H9 (cell line): ENCODE measurements at regions not wholly inside any gene's neighbourhood (a gene's known extent, or its start where the extent isn't known, plus 50 kb on each side); places are given as distances from the start of the nearest gene placed in this dataset.
A peak's percentile ranks its signal among the peaks of the same experiment; 100 is the strongest.

ENCODE experiments used
- DNase-seq: peaks from one replicate; pipeline ENCODE4 v3.0.0-alpha.2; 2017
- H2AFZ ChIP-seq: one replicate; pipeline ENCODE4 v1.6.1; 2013; ENCODE audit warnings: mild to moderate bottlenecking, low read length, control low read depth, moderate library complexity
- H2AK5ac ChIP-seq: 2 replicates; pipeline ENCODE4 v1.6.1; 2013; ENCODE audit warnings: low read length, control low read depth, mixed read lengths; ENCODE audit not compliant: insufficient read length
- H2BK120ac ChIP-seq: one replicate; pipeline ENCODE4 v1.6.1; 2013; ENCODE audit warnings: low read depth, mild to moderate bottlenecking, low read length, control low read depth, inconsistent platforms; ENCODE audit not compliant: poor library complexity, severe bottlenecking
- H2BK12ac ChIP-seq: 2 replicates; pipeline ENCODE4 v1.6.1; 2013; ENCODE audit warnings: low read length, control low read depth, mixed read lengths, low read depth; ENCODE audit not compliant: insufficient read length
- H2BK15ac ChIP-seq: 2 replicates; pipeline ENCODE4 v1.6.1; 2013; ENCODE audit warnings: low read depth, low read length, control low read depth
- H2BK20ac ChIP-seq: one replicate; pipeline ENCODE4 v1.6.1; 2013; ENCODE audit warnings: low read depth, mild to moderate bottlenecking, low read length, control low read depth, inconsistent platforms; ENCODE audit not compliant: poor library complexity, severe bottlenecking
- H2BK5ac ChIP-seq: 2 replicates; pipeline ENCODE4 v1.6.1; 2013; ENCODE audit warnings: low read length, control low read depth, mixed read lengths; ENCODE audit not compliant: insufficient read length
- H3K14ac ChIP-seq: 2 replicates; pipeline ENCODE4 v1.6.1; 2013; ENCODE audit warnings: low read length, control low read depth; ENCODE audit not compliant: insufficient read depth
- H3K18ac ChIP-seq: 2 replicates; pipeline ENCODE4 v1.6.1; 2013; ENCODE audit warnings: low read depth, mild to moderate bottlenecking, mixed read lengths, low read length, control low read depth; ENCODE audit not compliant: insufficient read length
- H3K23ac ChIP-seq: 2 replicates; pipeline ENCODE4 v1.6.1; 2013; ENCODE audit warnings: low read length, control low read depth, mixed read lengths, low read depth; ENCODE audit not compliant: insufficient read length
- H3K23me2 ChIP-seq: 2 replicates; pipeline ENCODE4 v1.6.1; 2013; ENCODE audit warnings: low read depth, mild to moderate bottlenecking, mixed read lengths, low read length, control low read depth; ENCODE audit not compliant: insufficient read length, poor library complexity, severe bottlenecking
- H3K27ac ChIP-seq: 2 replicates; pipeline ENCODE4 v1.5.1; 2013; ENCODE audit warnings: low read length, control low read depth, mixed read lengths, low read depth; ENCODE audit not compliant: insufficient read length
- H3K27me3 ChIP-seq: 2 replicates; pipeline ENCODE4 v1.6.1; 2013; ENCODE audit warnings: low read length, control low read depth, inconsistent platforms; ENCODE audit not compliant: insufficient read depth
- H3K4ac ChIP-seq: 2 replicates; pipeline ENCODE4 v1.6.1; 2013; ENCODE audit warnings: low read depth, mild to moderate bottlenecking, control low read depth, inconsistent platforms, low read length, moderate library complexity
- H3K4me1 ChIP-seq: 2 replicates; pipeline ENCODE4 v1.6.1; 2013; ENCODE audit warnings: low read length, control low read depth, inconsistent platforms; ENCODE audit not compliant: insufficient read depth
- H3K4me2 ChIP-seq: 2 replicates; pipeline ENCODE4 v1.6.1; 2013; ENCODE audit warnings: low read length, control low read depth, mixed read lengths; ENCODE audit not compliant: insufficient read length, insufficient read depth
- H3K56ac ChIP-seq: 2 replicates; pipeline ENCODE4 v1.6.1; 2013; ENCODE audit warnings: low read depth, mild to moderate bottlenecking, mixed read lengths, low read length, control low read depth; ENCODE audit not compliant: insufficient read length
- H3K79me1 ChIP-seq: 2 replicates; pipeline ENCODE4 v1.6.1; 2013; ENCODE audit warnings: low read depth, mild to moderate bottlenecking, moderate library complexity, low read length, control low read depth, inconsistent platforms; ENCODE audit not compliant: insufficient read depth, poor library complexity, severe bottlenecking
- H3K79me2 ChIP-seq: 2 replicates; pipeline ENCODE4 v1.6.1; 2013; ENCODE audit warnings: low read length, control low read depth, inconsistent platforms; ENCODE audit not compliant: insufficient read depth
- H3K9ac ChIP-seq: 2 replicates; pipeline ENCODE4 v1.6.1; 2013; ENCODE audit warnings: low read length, control low read depth, mixed read lengths; ENCODE audit not compliant: insufficient read length; ENCODE audit errors: extremely low read depth
- H3K9me3 ChIP-seq: one replicate; pipeline ENCODE4 v1.6.1; 2013; ENCODE audit warnings: low read depth, low read length, inconsistent platforms; ENCODE audit not compliant: control insufficient read depth
- H3T11ph ChIP-seq: one replicate; pipeline ENCODE4 v1.6.1; 2013; ENCODE audit warnings: mild to moderate bottlenecking, low read length, control low read depth, inconsistent platforms
- H4K20me1 ChIP-seq: one replicate; pipeline ENCODE4 v1.6.1; 2013; ENCODE audit not compliant: control insufficient read depth, insufficient read length, insufficient read depth
- H4K5ac ChIP-seq: 2 replicates; pipeline ENCODE4 v1.6.1; 2013; ENCODE audit warnings: low read depth, mild to moderate bottlenecking, mixed read lengths, low read length, control low read depth; ENCODE audit not compliant: insufficient read length
- H4K8ac ChIP-seq: replicated peaks from 2 replicates; pipeline ENCODE4 v1.6.1; 2013; ENCODE audit warnings: low read length, control low read depth, mixed read lengths, low read depth; ENCODE audit not compliant: insufficient read length
- H4K91ac ChIP-seq: 2 replicates; pipeline ENCODE4 v1.6.1; 2013; ENCODE audit warnings: low read depth, mild to moderate bottlenecking, moderate library complexity, mixed read lengths, low read length, control low read depth; ENCODE audit not compliant: insufficient read length
- H3K27ac Mint-ChIP-seq, 3 experiments: 2 replicates in 2 of 3; 3 replicates in 1 of 3; pipeline ENCODE4 v1.8.0; 2020 to 2021; ENCODE audit warnings: mixed read lengths in 3 of 3, mild to moderate bottlenecking in 1 of 3, moderate library complexity in 1 of 3
- H3K27me3 Mint-ChIP-seq: 2 replicates; pipeline ENCODE4 v1.8.0; 2021; ENCODE audit warnings: low read depth, mild to moderate bottlenecking, moderate library complexity, mixed read lengths
- H3K36me3 Mint-ChIP-seq, 3 experiments: 2 replicates in 2 of 3; 3 replicates in 1 of 3; pipeline ENCODE4 v1.8.0; 2020 to 2021; ENCODE audit warnings: low read depth in 3 of 3, mixed read lengths in 3 of 3; ENCODE audit not compliant: insufficient read depth in 1 of 3
- H3K4me1 Mint-ChIP-seq, 2 experiments: 2 replicates each; pipeline ENCODE4 v1.8.0; 2020; ENCODE audit warnings: mixed read lengths in 2 of 2
- H3K4me3 Mint-ChIP-seq, 2 experiments: 2 replicates in 1 of 2; 3 replicates in 1 of 2; pipeline ENCODE4 v1.8.0; 2020 to 2021; ENCODE audit warnings: mild to moderate bottlenecking in 2 of 2, mixed read lengths in 2 of 2, moderate library complexity in 1 of 2
- H3K9me3 Mint-ChIP-seq, 2 experiments: 2 replicates in 1 of 2; 3 replicates in 1 of 2; pipeline ENCODE4 v1.8.0; 2020; ENCODE audit warnings: mild to moderate bottlenecking in 2 of 2, mixed read lengths in 2 of 2, moderate library complexity in 1 of 2
- CTCF ChIP-seq: fragments of 200-600 bp; sonication (generic); conservative IDR thresholded peaks from 3 replicates; pipeline ENCODE4 v1.8.0; 2021; ENCODE audit warnings: antibody characterized with exemption, mild to moderate bottlenecking
- WGBS: extraction: QIAGEN DNeasy Blood & Tissue Kit; methylation state at CpG from one replicate; pipeline ENCODE4 v1.1.7; 2013; ENCODE audit warnings: missing lambda C conversion rate, low lambda C conversion rate, mixed read lengths; ENCODE audit not compliant: insufficient read length; ENCODE audit errors: extremely low coverage; 5-methylcytosine and 5-hydroxymethylcytosine counted together

DNA sequence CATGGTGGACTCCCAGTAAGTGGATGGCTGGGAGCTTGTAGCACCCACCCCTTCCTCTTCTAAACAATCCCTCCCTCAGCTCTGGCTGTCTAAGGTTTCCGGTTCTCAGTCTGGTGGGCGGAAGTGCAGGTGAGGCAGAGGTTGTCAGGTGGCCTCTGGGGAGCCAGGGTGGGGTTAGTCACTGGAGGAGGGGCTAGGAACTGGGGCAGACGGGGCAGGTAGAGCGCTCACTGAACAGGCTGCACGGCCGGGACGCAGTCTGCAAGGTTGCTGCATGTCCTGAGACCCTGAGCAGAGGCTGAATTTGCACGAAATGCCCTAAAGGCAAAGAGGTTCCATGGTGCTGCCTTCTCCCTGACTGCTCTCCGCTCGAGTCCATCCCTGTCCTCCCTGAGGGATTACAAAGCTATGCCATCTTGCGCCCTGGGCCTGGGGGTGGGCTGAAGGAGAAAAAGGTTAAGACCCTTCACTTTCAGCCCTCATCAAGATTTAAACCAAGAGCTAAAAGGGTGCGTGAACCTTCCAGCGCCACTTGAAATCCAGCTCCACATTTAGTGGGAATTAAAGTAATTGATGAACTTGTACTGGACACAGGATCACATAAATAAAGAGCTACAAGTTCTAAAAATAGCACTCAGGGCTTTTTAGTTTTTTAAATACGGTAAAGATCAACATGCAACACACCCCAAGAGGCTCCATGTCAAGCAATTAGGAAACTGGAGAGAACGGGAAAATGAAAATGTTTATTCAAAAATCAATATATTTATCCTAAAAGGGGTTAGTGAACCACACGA, 62.3 kb upstream of the CTBP2 start:
- Histone ChIP-seq H4K91ac (no peak overlapping the region), H3K4me2 (no peak overlapping the region), H3K27ac (no peak overlapping the region), H3K27me3 (no peaks in the 10 kb centered on the region), H3T11ph (no peak overlapping the region), H3K4me1 (peaks cover 2% of the 10 kb centered on the region; the same call in 1 of the 2 replicates), H4K5ac (no peak overlapping the region), H3K9ac (no peak overlapping the region), H3K56ac (no peak overlapping the region), H3K4ac (no peak overlapping the region), H3K79me2 (no peaks in the 10 kb centered on the region), H4K8ac (no peak overlapping the region), H3K23me2 (no peaks in the 10 kb centered on the region), H3K18ac (no peak overlapping the region), H3K14ac (peak overlapping the region; percentile 12; the same call in 1 of the 2 replicates), H2BK12ac (no peak overlapping the region), H2AK5ac (no peak overlapping the region), H2BK15ac (no peak overlapping the region), H2AFZ (no peak overlapping the region), H3K79me1 (no peaks in the 10 kb centered on the region), H2BK20ac (no peak overlapping the region), H3K9me3 (no peaks in the 10 kb centered on the region), H3K23ac (no peak overlapping the region), H4K20me1 (no peaks in the 10 kb centered on the region), H2BK5ac (no peak overlapping the region), H2BK120ac (no peak overlapping the region)
- Mint-ChIP-seq H3K27ac (no peak overlapping the region), H3K36me3 (no peaks in the 10 kb centered on the region; a peak in 1 of 7 replicates), H3K9me3 (no peaks in the 10 kb centered on the region), H3K4me3 (no peak overlapping the region), H3K4me1 (peaks cover 23 to 26% of the 10 kb centered on the region in 2 experiments), H3K27me3 (peaks cover 4% of the 10 kb centered on the region; the same call in 1 of the 2 replicates)
- WGBS: no CpG with 5 or more reads among the region's 16 CpGs
- TF ChIP-seq CTCF: no peak
- no peak for DNase-seq
